Fibroblast of pulmonary artery (primary cell): ENCODE measurements at regions not wholly inside any gene's neighbourhood (a gene's known extent, or its start where the extent isn't known, plus 50 kb on each side); places are given as distances from the start of the nearest gene placed in this dataset.

Experiments used
- DNase-seq: peaks from one replicate; pipeline ENCODE4 v3.0.0-alpha.2; 2010; ENCODE audit warnings: low read depth
- H3K4me3 ChIP-seq: replicated peaks from 2 replicates; pipeline ENCODE4 v1.5.1; 2011; ENCODE audit warnings: low read depth, mild to moderate bottlenecking, control low read depth, low read length, moderate library complexity
- CTCF ChIP-seq: IDR thresholded peaks from 2 replicates; pipeline ENCODE4 v1.5.1; 2011; ENCODE audit warnings: mild to moderate bottlenecking, control low read depth, low read length, inconsistent platforms; ENCODE audit errors: missing control alignments

- DNase-seq = no peak
- no peak overlapping the region for H3K4me3 ChIP-seq
- no peak for TF ChIP-seq CTCF
These were observed 136.0 kb upstream of the CHST15 start for GRCh38 chr10:124229201-124229988.

- TF ChIP-seq CTCF = no peak
- H3K4me3 ChIP-seq = no peak overlapping the region
- DNase-seq = no peak
These were observed 135.1 kb upstream of the CHST15 start for GRCh38 chr10:124228471-124228870.

- no peak overlapping the region for H3K4me3 ChIP-seq
- DNase-seq = no peak
- no peak for TF ChIP-seq CTCF
These were observed 134.6 kb upstream of the CHST15 start for GRCh38 chr10:124227988-124228387.

GRCh38 chr10:124227055-124227975 lies 133.9 kb upstream of the CHST15 start:
- H3K4me3 ChIP-seq = no peak overlapping the region
- DNase-seq = no peak
- TF ChIP-seq CTCF = no peak

GRCh38 chr10:124226271-124227054 lies 133.1 kb upstream of the CHST15 start:
- TF ChIP-seq CTCF = no peak
- no peak overlapping the region for H3K4me3 ChIP-seq
- no peak for DNase-seq

- DNase-seq = no peak
- no peak for TF ChIP-seq CTCF
These were observed 132.3 kb upstream of the CHST15 start for GRCh38 chr10:124225467-124226270.

More at GRCh38 chr10:124225467-124226270, 132.3 kb upstream of the CHST15 start:
- no peak overlapping the region for H3K4me3 ChIP-seq
